Activated CD4-positive, CD25-positive, alpha-beta regulatory T cell treated with anti-CD3 and anti-CD28 coated beads, Interleukin-2, amount 50 U/mL, for 72 hours (primary cell): ENCODE measurements at regions not wholly inside any gene's neighbourhood (a gene's known extent, or its start where the extent isn't known, plus 50 kb on each side); places are given as distances from the start of the nearest gene placed in this dataset.

Experiments
- DNase-seq: peaks from one replicate; pipeline ENCODE4 v3.0.0; 2021

- no peak for DNase-seq
Measured at GRCh38 chr15:62449638-62450037, 284.6 kb upstream of the C2CD4B start.

GRCh38 chr15:62450061-62450460, 285.0 kb upstream of the C2CD4B start:
- no peak for DNase-seq

DNA sequence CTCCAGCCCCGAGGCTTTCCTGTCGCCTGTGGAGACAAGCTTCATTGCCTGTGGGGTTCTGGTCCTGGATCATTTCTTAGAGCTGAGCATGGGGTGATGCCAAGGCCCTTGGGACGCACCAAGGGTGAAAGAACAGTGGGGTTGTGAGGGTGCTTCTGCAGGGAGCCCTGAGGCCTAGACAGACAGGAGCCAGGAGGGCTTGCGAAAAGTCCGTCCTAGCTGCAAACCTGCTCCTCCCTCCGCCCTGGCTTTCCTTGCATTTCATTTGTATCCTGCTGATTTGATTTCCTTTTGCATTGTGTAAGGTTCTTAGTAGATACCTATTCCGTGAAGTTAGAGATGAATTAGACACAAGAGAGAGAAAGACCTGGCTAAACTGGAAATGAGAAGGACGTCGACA, 286.9 kb upstream of the C2CD4B start:
- DNase-seq, result no peak

GRCh38 chr15:62452667-62453066, 287.6 kb upstream of the C2CD4B start:
- DNase-seq, result no peak

GRCh38 chr15:62453375-62453774, 288.3 kb upstream of the C2CD4B start:
- no peak for DNase-seq

DNA sequence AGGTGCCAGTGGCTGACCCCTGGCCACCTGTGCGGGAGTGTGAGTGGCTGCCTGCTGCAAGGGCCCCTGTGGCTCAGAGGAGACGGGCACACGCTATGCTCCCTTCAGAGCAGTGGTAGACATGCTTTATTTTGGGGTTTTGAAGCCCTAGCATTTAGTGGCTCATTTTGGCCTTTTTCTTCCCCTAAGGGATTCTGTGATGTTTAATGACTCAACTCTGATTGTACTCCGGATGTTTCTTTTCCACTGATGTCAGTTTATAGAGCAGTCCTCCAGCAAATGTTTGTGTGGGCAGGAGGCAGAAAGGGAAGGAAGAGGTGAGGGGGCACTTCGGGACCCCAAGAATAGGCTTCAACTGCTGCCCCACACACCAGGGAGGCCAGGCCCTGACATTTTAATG, 288.9 kb upstream of the C2CD4B start:
- no peak for DNase-seq

DNA sequence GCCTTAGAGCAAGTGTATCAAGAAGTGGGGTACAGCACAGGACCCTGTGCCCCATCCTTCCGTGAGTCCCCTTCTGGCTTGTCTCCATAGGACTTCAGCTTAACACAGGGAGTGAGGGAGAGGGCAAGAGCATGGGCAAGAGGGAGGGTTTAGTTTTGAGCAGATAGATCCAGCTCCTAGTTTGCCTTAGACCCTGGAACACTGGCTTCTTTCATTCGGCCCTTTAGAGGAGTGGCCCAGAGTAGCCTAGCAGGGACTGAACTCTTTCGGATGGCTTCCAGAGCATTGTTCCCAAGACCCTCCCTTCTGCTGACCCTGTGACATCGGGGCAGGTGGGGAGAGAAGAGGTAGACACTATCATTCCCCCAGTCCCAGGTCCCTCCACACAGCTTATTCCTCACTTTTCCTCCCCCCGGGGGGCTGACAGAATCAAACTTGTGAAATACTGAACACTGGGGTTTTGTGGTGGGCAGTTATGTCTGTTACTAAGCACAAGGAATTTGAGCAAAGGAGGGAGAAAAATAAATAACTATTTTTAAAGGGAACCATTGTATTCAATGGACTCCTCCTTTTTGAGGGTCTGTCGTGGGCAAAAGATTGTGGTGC, 289.6 kb upstream of the C2CD4B start:
- no peak for DNase-seq

- DNase-seq, result no peak
Measured at GRCh38 chr15:62455441-62455921, 290.4 kb upstream of the C2CD4B start.

DNA sequence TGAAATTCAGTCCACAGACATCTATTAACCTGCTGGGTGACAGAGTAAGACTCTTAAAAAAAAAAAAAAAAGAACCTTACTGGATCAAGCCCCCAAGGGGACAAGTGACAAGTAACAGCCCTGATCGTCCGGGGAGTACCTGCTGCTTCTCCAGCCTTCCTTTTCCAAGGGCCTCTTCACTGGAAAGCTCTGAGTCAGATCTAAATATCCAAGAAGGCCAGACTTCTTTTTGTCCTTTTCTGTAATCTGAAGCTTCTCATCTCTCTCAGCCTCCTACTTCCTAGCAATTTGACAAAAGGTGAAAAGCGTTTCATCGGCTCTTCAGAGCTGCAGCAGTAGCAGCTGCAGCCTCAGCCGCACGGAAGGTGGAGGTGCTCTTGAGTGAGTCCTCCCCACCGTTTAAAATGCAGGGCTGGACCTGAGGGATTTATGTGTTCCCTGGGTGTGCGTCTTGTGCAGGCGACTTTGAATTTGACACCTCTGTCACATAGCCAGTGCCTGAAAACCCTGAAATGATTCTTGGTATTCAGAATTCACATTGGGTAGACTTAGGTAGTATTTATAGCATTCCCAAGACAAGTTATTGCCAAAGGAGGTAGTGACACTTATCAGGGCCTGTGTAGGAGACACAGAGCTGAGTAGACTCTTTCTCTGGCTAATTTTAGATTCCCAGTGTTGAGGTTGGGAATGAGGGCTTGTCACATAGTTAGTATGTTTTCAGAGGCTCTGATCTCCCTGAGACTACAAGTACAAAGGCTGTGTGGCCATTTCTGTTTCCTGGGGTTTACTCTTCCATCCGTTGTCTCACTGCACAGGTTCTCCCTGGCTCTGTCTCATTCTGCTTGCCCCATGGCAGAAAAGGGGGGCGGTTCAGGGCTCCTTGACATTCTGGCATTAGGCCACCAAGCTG, 291.2 kb upstream of the C2CD4B start:
- DNase-seq, result no peak

- DNase-seq, result no peak
Measured at GRCh38 chr15:62457100-62457499, 292.0 kb upstream of the C2CD4B start.

- no peak for DNase-seq
Measured at GRCh38 chr15:62459875-62460274, 294.8 kb upstream of the C2CD4B start.

DNA sequence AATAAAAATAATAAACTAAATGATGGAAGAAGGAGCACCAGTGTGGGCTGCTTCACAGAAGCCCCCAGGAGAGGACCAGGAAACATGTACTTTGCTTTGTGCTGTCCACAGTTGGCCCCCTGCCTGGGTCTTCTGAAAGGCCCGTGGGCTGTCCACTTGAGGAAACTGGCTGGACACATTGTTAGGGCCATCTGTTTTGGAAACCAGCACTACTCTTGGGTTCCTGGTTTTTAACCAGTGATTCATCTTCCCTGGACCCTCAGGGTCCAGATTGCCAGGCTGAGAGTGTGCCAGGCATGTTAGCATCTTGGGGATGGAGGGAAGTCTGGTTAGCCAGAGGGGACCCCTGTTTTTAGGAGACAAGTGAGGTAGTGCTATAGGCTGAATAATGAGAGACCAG, 297.2 kb upstream of the C2CD4B start:
- DNase-seq, result no peak

DNA sequence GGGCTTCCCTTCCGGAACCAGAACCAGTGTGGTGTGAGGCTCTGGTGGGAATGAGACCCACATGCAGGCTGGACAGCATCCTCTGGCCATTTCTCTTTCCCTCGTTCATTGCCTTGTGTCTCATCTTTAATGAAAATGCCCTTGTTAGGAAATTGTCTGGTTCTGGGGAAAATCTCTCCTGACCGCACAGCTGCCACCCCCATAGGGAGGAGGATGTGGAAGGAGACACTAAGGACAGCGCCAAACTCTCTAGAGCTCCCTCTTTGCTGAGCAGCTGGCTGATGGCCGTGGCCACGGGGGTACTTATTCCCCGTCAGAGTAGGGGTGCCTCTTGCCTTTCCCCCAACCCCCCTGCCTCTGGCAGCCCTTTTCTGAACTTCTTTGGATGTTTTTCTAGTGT, 297.6 kb upstream of the C2CD4B start:
- no peak for DNase-seq

DNA sequence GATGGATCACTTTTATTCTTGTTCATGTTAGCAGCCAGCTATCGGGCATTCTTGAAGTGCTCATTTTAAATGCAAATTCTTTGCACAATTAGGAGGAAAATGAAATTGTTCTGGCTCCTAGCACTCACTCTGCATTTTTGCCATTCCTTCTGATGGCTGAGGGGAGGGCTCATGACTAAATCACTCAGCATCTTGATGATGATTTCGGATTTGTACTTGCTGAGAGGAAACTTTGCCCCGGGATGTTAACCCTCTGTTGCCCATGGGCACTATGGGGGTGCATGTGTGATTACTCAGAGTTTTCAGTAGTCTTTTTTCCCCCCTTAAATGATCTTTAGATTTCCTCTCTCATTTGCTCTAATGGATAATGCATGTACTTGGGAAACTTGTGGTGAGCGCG, 299.6 kb upstream of the C2CD4B start:
- DNase-seq, result no peak

DNA sequence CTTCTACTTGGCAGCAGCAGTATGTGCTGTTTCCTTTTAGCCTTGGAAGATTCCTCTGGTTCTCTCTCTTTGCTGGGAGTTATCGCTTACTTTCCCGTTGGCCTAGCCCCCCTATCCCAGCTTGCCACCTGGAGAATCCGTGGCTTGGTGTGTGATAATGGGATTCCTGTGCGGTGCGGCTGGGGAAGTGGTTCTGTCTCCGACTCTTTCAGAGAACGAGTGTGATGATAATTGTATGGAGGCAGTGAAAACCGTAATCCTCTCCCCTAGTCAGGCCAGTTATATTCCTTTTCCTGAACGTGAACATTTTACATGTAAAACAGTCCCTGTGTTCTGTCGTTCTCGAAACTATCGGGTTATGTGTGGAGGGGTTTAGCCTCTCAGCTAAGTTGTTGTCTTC, 300.1 kb upstream of the C2CD4B start:
- DNase-seq, result no peak

GRCh38 chr15:62469478-62469873, 304.4 kb upstream of the C2CD4B start:
- no peak for DNase-seq

DNA sequence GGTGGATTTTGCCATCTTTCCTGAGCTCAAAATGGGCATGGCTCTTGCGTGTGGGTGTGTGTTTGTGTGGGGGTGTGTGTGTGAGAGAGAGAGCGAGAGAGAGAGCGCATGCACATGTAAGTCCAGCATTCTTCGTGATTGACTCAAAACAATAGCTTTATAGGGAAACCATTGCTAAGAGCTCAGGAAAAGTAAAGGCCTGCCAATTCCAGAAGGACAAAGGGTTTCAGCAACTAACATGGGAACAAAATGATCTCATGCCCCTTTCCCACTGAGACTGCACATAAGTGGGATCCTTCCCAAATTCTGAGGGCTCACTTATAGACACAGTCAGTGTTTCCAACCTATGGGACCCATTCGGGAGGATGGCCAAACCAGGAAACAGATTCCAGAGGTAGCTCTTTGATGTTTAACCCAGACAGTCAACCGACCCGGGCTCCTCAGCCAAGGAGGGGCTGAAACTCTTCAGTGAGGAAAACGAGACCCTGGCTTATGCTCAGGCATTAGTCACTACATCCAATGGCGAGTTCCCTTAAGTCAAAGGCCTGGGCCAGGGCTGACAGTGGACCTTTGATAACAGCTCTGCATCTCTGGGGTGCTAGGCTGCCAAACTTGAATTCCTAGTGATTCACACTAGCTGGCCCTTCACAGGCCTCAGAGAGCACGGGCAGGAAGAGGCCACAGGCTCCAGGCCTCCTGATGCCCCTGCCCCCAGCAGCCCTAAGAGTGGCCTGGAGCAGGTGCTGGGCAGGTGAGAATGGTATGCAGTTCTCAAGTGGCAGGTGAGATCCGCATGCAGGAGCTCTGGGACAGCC, 305.0 kb upstream of the C2CD4B start:
- DNase-seq, result no peak

DNA sequence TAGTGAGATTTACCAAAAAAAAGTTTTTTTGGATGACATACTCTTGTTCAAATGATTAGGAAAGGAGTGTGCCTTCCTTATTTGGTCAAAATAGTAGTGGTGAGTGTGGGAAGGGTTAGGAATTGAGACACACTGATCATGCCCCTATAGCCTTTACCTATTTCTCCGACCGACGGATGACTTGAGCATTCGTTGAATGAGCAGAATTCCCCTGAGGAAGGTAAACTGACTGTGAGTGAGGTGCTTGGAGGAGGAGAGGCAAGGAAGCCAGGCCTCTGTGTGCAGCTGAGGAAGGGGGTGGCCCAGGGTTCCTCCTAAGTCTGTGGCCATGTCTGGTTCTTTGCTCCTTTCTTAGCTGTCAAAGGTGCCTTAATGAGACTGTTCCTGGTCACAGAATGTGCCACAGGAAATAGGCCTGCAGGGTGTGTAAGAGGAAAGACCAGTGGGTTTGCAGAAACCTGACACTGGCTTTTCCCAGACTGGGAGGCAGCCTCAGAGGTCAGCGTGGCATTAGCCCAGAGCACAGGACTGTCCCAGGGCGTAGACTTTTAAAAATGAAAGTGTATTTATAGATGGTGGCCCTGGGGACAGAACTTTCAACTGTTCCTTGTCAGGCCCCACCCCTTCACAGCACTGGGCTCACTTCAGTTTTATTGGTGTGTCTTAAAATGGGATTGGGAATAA, 307.7 kb upstream of the C2CD4B start:
- DNase-seq, result no peak

DNA sequence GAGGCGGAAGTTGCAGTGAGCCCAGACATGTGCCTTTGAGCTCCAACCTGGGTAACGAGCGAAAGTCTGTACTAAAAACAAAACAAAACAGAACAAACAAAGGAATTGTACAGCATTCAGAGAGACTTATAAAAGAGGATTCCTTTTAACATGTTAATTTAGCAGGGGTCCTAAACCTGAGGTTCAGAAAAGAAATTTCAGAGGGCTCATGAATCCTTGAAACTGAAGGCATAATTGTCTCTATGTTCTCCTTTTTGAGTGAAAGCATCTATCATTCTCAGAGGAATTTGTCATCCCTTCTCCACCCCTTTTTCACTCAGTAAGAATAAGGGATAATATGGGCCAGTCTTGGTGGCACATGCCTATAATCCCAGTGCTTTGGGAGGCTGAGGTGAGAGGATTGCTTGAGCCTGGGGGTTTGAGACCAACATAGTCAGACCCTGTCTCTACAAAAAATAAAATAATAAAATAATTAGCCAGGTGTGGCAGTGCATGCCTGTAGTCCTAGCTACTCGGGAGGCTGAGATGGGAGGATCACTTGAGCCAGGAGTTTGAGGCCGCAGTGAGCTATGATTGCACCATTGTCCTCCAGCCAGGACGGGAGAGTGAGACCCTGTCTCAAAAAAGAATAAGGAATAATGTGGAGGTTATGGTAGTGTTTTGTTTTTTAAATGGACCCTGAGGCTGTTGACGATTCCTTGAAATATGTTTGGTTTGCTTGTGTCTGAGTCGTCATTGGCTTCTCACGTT, 309.1 kb upstream of the C2CD4B start:
- no peak for DNase-seq

GRCh38 chr15:62474771-62475124, 309.7 kb upstream of the C2CD4B start:
- no peak for DNase-seq

GRCh38 chr15:62475591-62475990, 310.5 kb upstream of the C2CD4B start:
- no peak for DNase-seq

GRCh38 chr15:62476163-62476562, 311.1 kb upstream of the C2CD4B start:
- no peak for DNase-seq
